Skeletal muscle satellite cell (primary cell): ENCODE measurements at regions not wholly inside any gene's neighbourhood (a gene's known extent, or its start where the extent isn't known, plus 50 kb on each side); places are given as distances from the start of the nearest gene placed in this dataset.

Source experiments
- H3K27me3 ChIP-seq: 2 replicates; pipeline ENCODE4 v1.7.0; 2013; ENCODE audit warnings: low read length; ENCODE audit not compliant: control insufficient read depth, insufficient read depth
- H3K36me3 ChIP-seq: 2 replicates; pipeline ENCODE4 v1.7.0; 2013; ENCODE audit warnings: mild to moderate bottlenecking, control low read depth, low read length; ENCODE audit not compliant: insufficient read depth
- H3K4me1 ChIP-seq: 2 replicates; pipeline ENCODE4 v1.7.0; 2013; ENCODE audit warnings: low read length; ENCODE audit not compliant: control insufficient read depth, insufficient read depth
- H3K4me2 ChIP-seq: 2 replicates; pipeline ENCODE4 v1.7.0; 2013; ENCODE audit warnings: mild to moderate bottlenecking, low read length
- H3K4me3 ChIP-seq: 2 replicates; pipeline ENCODE4 v1.7.0; 2013; ENCODE audit warnings: low read length
- H3K9ac ChIP-seq: 2 replicates; pipeline ENCODE4 v1.7.0; 2013; ENCODE audit warnings: mild to moderate bottlenecking, low read depth, low read length, moderate library complexity
- H3K9me3 ChIP-seq: replicated peaks from 2 replicates; pipeline ENCODE4 v1.7.0; 2013; ENCODE audit warnings: mild to moderate bottlenecking, control low read depth, low read length

DNA sequence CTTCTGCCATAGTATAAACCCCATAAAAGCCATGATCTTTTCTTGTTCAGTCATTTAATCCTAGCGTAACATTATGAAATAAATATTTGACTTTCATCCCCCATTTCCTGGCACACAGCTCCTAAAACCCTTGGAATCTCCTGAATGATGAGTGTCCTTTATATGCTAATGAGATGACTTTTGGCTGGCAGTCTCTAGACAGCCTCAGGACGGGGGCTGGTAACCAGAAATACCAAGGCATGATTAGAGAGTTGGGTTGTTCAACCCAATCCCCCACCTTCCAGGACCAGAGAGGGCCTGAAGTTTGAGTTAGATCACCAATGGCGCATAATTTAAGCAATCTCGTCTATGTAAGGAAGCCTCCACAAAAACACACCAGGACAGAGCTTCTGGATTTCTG lies 1246.1 kb upstream of the TENM4 start:
- Histone ChIP-seq H3K9me3 (no peaks in the 10 kb centered on the region), H3K36me3 (no peaks in the 10 kb centered on the region), H3K4me3 (no peak overlapping the region), H3K4me1 (no peaks in the 10 kb centered on the region), H3K27me3 (no peaks in the 10 kb centered on the region), H3K4me2 (no peak overlapping the region), H3K9ac (no peak overlapping the region)

DNA sequence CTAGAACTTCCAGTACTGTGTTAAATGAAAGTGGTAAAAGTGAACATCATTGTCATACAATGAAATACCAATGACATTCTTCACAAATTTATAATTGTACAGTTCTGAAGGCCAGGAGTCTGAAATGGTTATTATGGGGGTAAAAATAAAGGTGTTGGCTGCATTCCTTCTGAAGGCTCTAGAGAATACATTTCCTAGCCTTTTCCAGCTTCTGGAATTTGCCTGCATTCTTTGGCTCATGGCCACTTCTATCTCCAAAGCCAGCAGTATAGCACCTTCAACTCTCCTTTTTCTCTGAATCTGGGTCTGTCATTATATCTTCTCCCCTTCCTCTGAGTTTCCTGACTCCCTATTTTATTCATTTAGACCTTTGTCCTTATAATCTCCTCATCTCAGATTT lies 1232.7 kb upstream of the TENM4 start:
- no peak overlapping the region for H3K9ac ChIP-seq
- no peaks in the 10 kb centered on the region for H3K36me3 ChIP-seq
- H3K9me3 ChIP-seq = no peaks in the 10 kb centered on the region
- no peaks in the 10 kb centered on the region for H3K27me3 ChIP-seq
- H3K4me3 ChIP-seq = no peak overlapping the region
- no peak overlapping the region for H3K4me2 ChIP-seq
- no peaks in the 10 kb centered on the region for H3K4me1 ChIP-seq

- no peak overlapping the region for H3K9ac ChIP-seq
- H3K27me3 ChIP-seq = no peaks in the 10 kb centered on the region
- H3K4me3 ChIP-seq = no peak overlapping the region
- no peaks in the 10 kb centered on the region for H3K36me3 ChIP-seq
- no peaks in the 10 kb centered on the region for H3K4me1 ChIP-seq
- H3K9me3 ChIP-seq = no peaks in the 10 kb centered on the region
- H3K4me2 ChIP-seq = no peak overlapping the region
Measured at GRCh38 chr11:80669620-80670019, 1228.8 kb upstream of the TENM4 start.

DNA sequence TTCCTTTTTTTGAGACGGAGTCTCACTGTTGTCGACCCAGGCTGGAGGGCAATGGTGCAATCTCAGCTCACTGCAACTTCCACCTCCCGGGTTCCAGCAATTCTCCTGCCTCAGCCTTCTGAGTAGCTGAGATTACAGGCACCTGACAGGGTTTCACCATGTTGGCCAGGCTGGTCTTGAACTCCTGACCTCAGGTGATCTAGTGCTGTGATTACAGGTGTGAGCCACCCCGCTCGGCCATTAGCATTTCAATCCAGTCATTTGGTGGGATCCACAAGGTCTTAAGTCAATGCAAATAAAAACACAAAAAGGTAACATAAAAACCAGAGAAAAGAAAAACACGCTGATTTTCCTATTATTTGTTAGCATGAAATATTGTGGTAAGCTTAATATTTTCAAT lies 1227.2 kb upstream of the TENM4 start:
- H3K27me3 ChIP-seq = no peaks in the 10 kb centered on the region
- H3K4me3 ChIP-seq = no peak overlapping the region
- no peaks in the 10 kb centered on the region for H3K9me3 ChIP-seq
- H3K4me2 ChIP-seq = no peak overlapping the region
- no peak overlapping the region for H3K9ac ChIP-seq
- H3K4me1 ChIP-seq = no peaks in the 10 kb centered on the region
- no peaks in the 10 kb centered on the region for H3K36me3 ChIP-seq

DNA sequence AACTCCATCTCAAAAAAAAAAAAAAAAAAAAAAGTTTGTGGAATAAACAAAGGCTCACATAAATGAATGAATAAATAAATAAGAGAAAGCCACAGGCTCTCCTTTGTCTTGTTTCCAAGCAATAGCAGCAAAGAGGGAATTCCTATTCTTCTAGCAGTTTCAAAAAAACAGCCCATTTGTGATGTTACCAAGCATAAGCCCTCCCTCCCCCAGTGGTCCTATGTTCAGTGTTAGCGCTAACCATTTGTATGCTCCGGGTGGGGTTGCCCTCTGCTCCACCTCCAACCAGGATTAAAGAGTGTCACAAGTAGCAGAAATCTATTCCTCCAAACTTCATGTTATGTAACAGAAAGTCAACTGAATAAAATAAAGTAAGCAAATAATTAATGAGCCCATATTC lies 1215.0 kb upstream of the TENM4 start:
- Histone ChIP-seq H3K36me3 (no peaks in the 10 kb centered on the region), H3K4me2 (no peak overlapping the region), H3K9ac (no peak overlapping the region), H3K4me3 (no peak overlapping the region), H3K4me1 (no peaks in the 10 kb centered on the region), H3K9me3 (peaks cover 6% of the 10 kb centered on the region), H3K27me3 (no peaks in the 10 kb centered on the region)

DNA sequence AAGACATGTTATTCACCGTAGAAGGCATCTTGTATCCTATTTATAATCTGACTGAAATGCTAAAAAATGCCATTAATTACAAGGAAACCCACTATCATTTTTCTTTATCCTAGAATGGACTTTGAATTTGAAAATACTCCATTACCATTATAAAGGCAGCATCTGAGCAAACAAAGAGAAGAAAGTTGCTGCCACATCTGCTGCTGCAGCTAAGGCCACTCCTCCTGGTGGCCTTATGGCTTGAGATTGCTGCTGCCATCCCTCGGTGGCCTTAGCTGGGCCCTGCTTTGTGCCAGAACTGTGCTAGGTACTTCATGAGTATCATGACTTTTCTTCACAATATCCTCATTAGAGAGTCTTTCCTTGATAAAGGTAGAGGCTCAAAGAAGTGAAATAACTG lies 1210.1 kb upstream of the TENM4 start:
- no peaks in the 10 kb centered on the region for H3K36me3 ChIP-seq
- no peak overlapping the region for H3K4me2 ChIP-seq
- H3K4me3 ChIP-seq = no peak overlapping the region
- H3K9ac ChIP-seq = no peak overlapping the region
- H3K9me3 ChIP-seq = peaks cover 6% of the 10 kb centered on the region
- no peaks in the 10 kb centered on the region for H3K4me1 ChIP-seq
- no peaks in the 10 kb centered on the region for H3K27me3 ChIP-seq

DNA sequence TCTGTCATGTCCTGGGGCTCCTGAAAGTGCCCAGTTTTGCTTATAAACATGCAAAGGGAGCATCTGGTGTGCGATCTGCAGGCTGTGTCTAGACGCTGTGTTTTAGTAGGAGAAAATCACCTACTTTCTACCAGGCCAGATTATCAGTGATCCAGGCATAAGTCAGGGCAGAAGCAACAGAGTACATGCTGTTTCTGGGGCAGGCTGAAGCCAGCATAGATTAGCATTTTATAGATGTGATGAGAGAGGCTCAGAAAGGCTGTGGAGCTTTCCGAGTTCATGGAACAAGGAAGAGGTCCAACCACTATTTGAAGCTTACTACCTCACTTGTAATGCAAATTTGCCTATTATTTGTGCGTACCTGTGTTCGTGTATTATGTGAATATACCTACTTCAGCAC lies 1208.4 kb upstream of the TENM4 start:
- no peaks in the 10 kb centered on the region for H3K27me3 ChIP-seq
- no peaks in the 10 kb centered on the region for H3K4me1 ChIP-seq
- no peak overlapping the region for H3K9ac ChIP-seq
- H3K4me3 ChIP-seq = no peak overlapping the region
- no peaks in the 10 kb centered on the region for H3K36me3 ChIP-seq
- peaks cover 6% of the 10 kb centered on the region for H3K9me3 ChIP-seq
- no peak overlapping the region for H3K4me2 ChIP-seq

DNA sequence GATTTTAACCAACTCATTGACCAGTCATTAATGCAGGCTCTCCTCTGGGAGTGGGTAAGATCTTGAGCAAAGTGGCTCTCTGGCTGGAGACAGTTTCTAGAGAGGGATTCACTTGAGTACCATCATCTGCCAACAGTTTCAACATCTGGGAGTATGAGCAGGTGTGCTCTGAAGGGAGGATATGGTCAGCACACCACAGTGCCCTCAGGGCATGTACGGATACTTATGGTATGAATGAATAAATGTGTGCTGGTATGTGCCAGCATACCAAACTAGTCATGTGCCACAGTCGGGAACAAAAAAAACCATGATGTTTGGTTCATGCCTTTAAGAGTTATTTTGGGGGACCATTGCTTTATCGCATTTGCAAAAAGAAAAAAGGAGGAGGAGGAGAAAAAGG lies 1197.5 kb upstream of the TENM4 start:
- Histone ChIP-seq H3K4me2 (no peak overlapping the region), H3K4me1 (no peaks in the 10 kb centered on the region), H3K9me3 (peaks cover 3% of the 10 kb centered on the region), H3K27me3 (no peaks in the 10 kb centered on the region), H3K4me3 (no peak overlapping the region), H3K9ac (no peak overlapping the region), H3K36me3 (no peaks in the 10 kb centered on the region)

DNA sequence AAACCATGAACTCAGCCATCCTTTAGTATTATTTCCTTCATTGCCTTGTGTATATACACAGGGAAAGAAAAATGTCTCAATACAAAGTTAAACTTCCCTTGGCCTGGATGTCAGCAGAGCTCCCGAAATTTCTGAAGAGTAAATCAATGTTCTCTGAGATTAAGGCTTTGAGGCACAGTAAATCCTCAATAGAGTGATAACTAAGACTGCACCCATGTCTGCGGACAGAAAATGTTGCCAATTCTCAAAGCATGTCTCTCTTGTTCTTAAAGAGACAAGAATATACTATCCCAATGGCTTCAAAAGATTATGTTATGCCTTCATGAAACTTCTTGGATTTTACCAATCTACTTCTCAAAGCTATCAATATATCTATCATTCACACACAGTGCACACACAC lies 1196.7 kb upstream of the TENM4 start:
- H3K4me3 ChIP-seq = no peak overlapping the region
- no peak overlapping the region for H3K4me2 ChIP-seq
- H3K36me3 ChIP-seq = no peaks in the 10 kb centered on the region

DNA sequence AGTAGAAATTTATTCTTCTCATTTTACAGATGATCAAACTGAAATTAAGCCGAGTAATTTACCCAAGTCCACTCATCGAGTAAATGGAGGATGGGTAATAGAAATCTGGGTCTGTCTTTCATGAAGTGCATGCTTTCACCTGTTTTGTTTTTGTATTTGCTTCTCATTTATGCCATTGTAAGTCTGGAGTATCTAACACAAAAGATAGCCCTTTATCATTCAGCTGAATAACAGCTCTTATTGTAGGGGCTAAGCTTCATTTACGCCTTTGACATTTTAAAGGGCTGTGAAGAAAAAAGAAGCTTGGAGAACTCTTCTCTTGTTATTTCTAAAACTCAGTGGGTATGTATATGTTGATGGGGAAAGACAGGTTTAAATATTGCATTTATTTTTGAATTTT lies 1196.2 kb upstream of the TENM4 start:
- H3K9ac ChIP-seq = no peak overlapping the region
- H3K27me3 ChIP-seq = no peaks in the 10 kb centered on the region
- no peak overlapping the region for H3K4me2 ChIP-seq
- no peak overlapping the region for H3K4me3 ChIP-seq
- peaks cover 3% of the 10 kb centered on the region for H3K9me3 ChIP-seq
- no peaks in the 10 kb centered on the region for H3K36me3 ChIP-seq
- H3K4me1 ChIP-seq = no peaks in the 10 kb centered on the region

More for the DNA sequence above, 1196.7 kb upstream of the TENM4 start:
- H3K9ac ChIP-seq = no peak overlapping the region
- H3K27me3 ChIP-seq = no peaks in the 10 kb centered on the region
- H3K9me3 ChIP-seq = peaks cover 3% of the 10 kb centered on the region
- H3K4me1 ChIP-seq = no peaks in the 10 kb centered on the region

GRCh38 chr11:80635178-80635577 lies 1194.3 kb upstream of the TENM4 start:
- H3K36me3 ChIP-seq = no peaks in the 10 kb centered on the region
- H3K9ac ChIP-seq = no peak overlapping the region
- H3K4me2 ChIP-seq = no peak overlapping the region
- no peaks in the 10 kb centered on the region for H3K4me1 ChIP-seq
- no peak overlapping the region for H3K4me3 ChIP-seq
- no peaks in the 10 kb centered on the region for H3K27me3 ChIP-seq
- peaks cover 5% of the 10 kb centered on the region for H3K9me3 ChIP-seq

DNA sequence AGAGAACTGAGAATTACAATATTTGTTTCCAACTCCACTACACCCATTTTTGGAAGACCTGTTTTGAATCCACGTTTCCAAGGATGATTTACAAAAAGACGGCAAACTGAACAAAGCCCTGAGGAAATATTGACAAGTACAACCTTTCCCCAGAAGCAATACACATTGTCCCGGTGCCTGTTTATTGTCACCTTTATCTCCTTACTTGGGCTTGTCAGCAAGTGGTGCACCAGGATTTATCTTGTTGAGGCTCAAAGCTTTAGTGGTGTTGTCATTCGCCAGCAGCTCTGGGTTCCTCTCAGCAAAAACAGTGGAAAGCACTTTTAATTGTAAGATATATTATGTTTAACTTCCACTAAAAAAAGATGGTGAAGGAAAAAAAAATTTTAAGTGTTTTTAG lies 1191.9 kb upstream of the TENM4 start:
- Histone ChIP-seq H3K27me3 (no peaks in the 10 kb centered on the region), H3K36me3 (no peaks in the 10 kb centered on the region), H3K4me1 (no peaks in the 10 kb centered on the region), H3K9me3 (peaks cover 2% of the 10 kb centered on the region), H3K4me2 (no peak overlapping the region), H3K9ac (no peak overlapping the region), H3K4me3 (no peak overlapping the region)
